Osteocyte (in vitro differentiated cells): ENCODE measurements at regions not wholly inside any gene's neighbourhood (a gene's known extent, or its start where the extent isn't known, plus 50 kb on each side); places are given as distances from the start of the nearest gene placed in this dataset.

Source experiments
- DNase-seq: peaks from one replicate; pipeline ENCODE4 v3.0.0; 2021; ENCODE audit warnings: mixed read lengths; ENCODE audit not compliant: unreplicated experiment; ENCODE audit errors: extremely low spot score
- H3K27ac Mint-ChIP-seq: one replicate; pipeline ENCODE4 v1.8.0; 2021; ENCODE audit warnings: mild to moderate bottlenecking, mixed read lengths; ENCODE audit not compliant: unreplicated experiment
- H3K27me3 Mint-ChIP-seq: one replicate; pipeline ENCODE4 v1.8.0; 2021; ENCODE audit warnings: mixed read lengths; ENCODE audit not compliant: unreplicated experiment
- H3K36me3 Mint-ChIP-seq: one replicate; pipeline ENCODE4 v1.8.0; 2021; ENCODE audit warnings: mixed read lengths; ENCODE audit not compliant: unreplicated experiment
- H3K4me1 Mint-ChIP-seq: one replicate; pipeline ENCODE4 v1.8.0; 2021; ENCODE audit warnings: mixed read lengths; ENCODE audit not compliant: unreplicated experiment
- H3K4me3 Mint-ChIP-seq: one replicate; pipeline ENCODE4 v1.8.0; 2021; ENCODE audit warnings: mild to moderate bottlenecking, moderate library complexity, mixed read lengths; ENCODE audit not compliant: unreplicated experiment
- H3K9me3 Mint-ChIP-seq: one replicate; pipeline ENCODE4 v1.8.0; 2021; ENCODE audit warnings: mixed read lengths; ENCODE audit not compliant: unreplicated experiment
- CTCF ChIP-seq: fragments of 200-600 bp; sonication (generic); IDR thresholded peaks from 2 replicates; pipeline ENCODE4 v1.5.0; 2021; ENCODE audit warnings: antibody characterized with exemption, mild to moderate bottlenecking, moderate library complexity

- Mint-ChIP-seq H3K36me3 (no peaks in the 10 kb centered on the region), H3K4me3 (no peak overlapping the region), H3K27me3 (no peaks in the 10 kb centered on the region), H3K4me1 (peaks cover 10% of the 10 kb centered on the region), H3K9me3 (no peaks in the 10 kb centered on the region), H3K27ac (no peak overlapping the region)
- no peak for TF ChIP-seq CTCF
- DNase-seq = no peak
Observed at GRCh38 chr21:35922618-35923017, 137.7 kb downstream of the SETD4 start.

- DNase-seq = no peak
- Mint-ChIP-seq H3K9me3 (no peaks in the 10 kb centered on the region), H3K4me3 (no peak overlapping the region), H3K36me3 (no peaks in the 10 kb centered on the region), H3K4me1 (peaks cover 10% of the 10 kb centered on the region), H3K27ac (no peak overlapping the region), H3K27me3 (no peaks in the 10 kb centered on the region)
- no peak for TF ChIP-seq CTCF
Observed at GRCh38 chr21:35921471-35921870, 138.9 kb downstream of the SETD4 start.

GRCh38 chr21:35920436-35920835, 139.9 kb downstream of the SETD4 start:
- H3K4me3 Mint-ChIP-seq = no peak overlapping the region
- H3K36me3 Mint-ChIP-seq = no peaks in the 10 kb centered on the region
- DNase-seq = no peak
- H3K4me1 Mint-ChIP-seq = peaks cover 8% of the 10 kb centered on the region
- TF ChIP-seq CTCF = no peak
- no peaks in the 10 kb centered on the region for H3K27me3 Mint-ChIP-seq
- no peak overlapping the region for H3K27ac Mint-ChIP-seq
- no peaks in the 10 kb centered on the region for H3K9me3 Mint-ChIP-seq

GRCh38 chr21:35915030-35915429, 145.3 kb downstream of the SETD4 start:
- Mint-ChIP-seq H3K4me1 (peaks cover 9% of the 10 kb centered on the region), H3K36me3 (no peaks in the 10 kb centered on the region), H3K27ac (no peak overlapping the region), H3K4me3 (no peak overlapping the region), H3K9me3 (peaks cover 12% of the 10 kb centered on the region), H3K27me3 (no peaks in the 10 kb centered on the region)
- TF ChIP-seq CTCF = no peak
- no peak for DNase-seq

GRCh38 chr21:35911412-35912191, 148.7 kb downstream of the SETD4 start:
- H3K27ac Mint-ChIP-seq = no peak overlapping the region
- TF ChIP-seq CTCF = no peak

More at GRCh38 chr21:35911412-35912191, 148.7 kb downstream of the SETD4 start:
- Mint-ChIP-seq H3K36me3 (no peaks in the 10 kb centered on the region), H3K4me3 (no peak overlapping the region), H3K27me3 (no peaks in the 10 kb centered on the region), H3K4me1 (peaks cover 26% of the 10 kb centered on the region), H3K9me3 (peaks cover 14% of the 10 kb centered on the region)
- DNase-seq = no peak
